Neuronal stem cell (in vitro differentiated cells): ENCODE measurements at regions not wholly inside any gene's neighbourhood (a gene's known extent, or its start where the extent isn't known, plus 50 kb on each side); places are given as distances from the start of the nearest gene placed in this dataset.
A peak's percentile ranks its signal among the peaks of the same experiment; 100 is the strongest.
"Not testable (repeated sequence)": the region's sequence is repeated elsewhere in the genome, so short reads cannot be mapped to it uniquely, and the experiment has no call there.

ENCODE experiments used
- DNase-seq: peaks from one replicate; pipeline ENCODE4 v3.0.0-alpha.2; 2013; ENCODE audit warnings: low spot score
- H2AFZ ChIP-seq: one replicate; pipeline ENCODE4 v1.6.1; 2013; ENCODE audit warnings: mild to moderate bottlenecking, low read length, inconsistent platforms
- H2AK5ac ChIP-seq: 2 replicates; pipeline ENCODE4 v1.6.1; 2013; ENCODE audit warnings: low read depth, mild to moderate bottlenecking, inconsistent platforms, low read length, moderate library complexity, mixed read lengths
- H2BK120ac ChIP-seq: 2 replicates; pipeline ENCODE4 v1.6.1; 2013; ENCODE audit warnings: low read depth, mild to moderate bottlenecking, inconsistent platforms, low read length, moderate library complexity, mixed read lengths
- H2BK12ac ChIP-seq: one replicate; pipeline ENCODE4 v1.6.1; 2013; ENCODE audit warnings: low read length, inconsistent platforms
- H2BK15ac ChIP-seq: 2 replicates; pipeline ENCODE4 v1.6.1; 2013; ENCODE audit warnings: mild to moderate bottlenecking, low read length, inconsistent platforms, mixed read lengths
- H2BK5ac ChIP-seq: one replicate; pipeline ENCODE4 v1.6.1; 2013; ENCODE audit warnings: inconsistent platforms, mild to moderate bottlenecking, low read length, moderate library complexity
- H3K14ac ChIP-seq: one replicate; pipeline ENCODE4 v1.6.1; 2013; ENCODE audit warnings: low read length, inconsistent platforms
- H3K18ac ChIP-seq: 2 replicates; pipeline ENCODE4 v1.6.1; 2013; ENCODE audit warnings: low read length, inconsistent platforms
- H3K23ac ChIP-seq: 2 replicates; pipeline ENCODE4 v1.6.1; 2013; ENCODE audit warnings: low read depth, mild to moderate bottlenecking, mixed read lengths, low read length, inconsistent platforms; ENCODE audit not compliant: poor library complexity
- H3K27ac ChIP-seq: replicated peaks from 3 replicates; pipeline ENCODE4 v1.5.1; 2013; ENCODE audit warnings: low read length, inconsistent platforms
- H3K27me3 ChIP-seq, 3 experiments: 2 replicates each; pipeline ENCODE4 v1.6.1; 2013; ENCODE audit warnings: low read length in 3 of 3, mild to moderate bottlenecking in 2 of 3, inconsistent platforms in 1 of 3, low read depth in 1 of 3, mixed read lengths in 1 of 3, moderate library complexity in 1 of 3; ENCODE audit not compliant: control insufficient read depth in 3 of 3, insufficient read depth in 3 of 3
- H3K36me3 ChIP-seq, 2 donors: replicated peaks in 1 of 2; 2 replicates each; pipeline ENCODE4 v1.6.1; 2013; ENCODE audit warnings: low read length in 2 of 2; ENCODE audit not compliant: control insufficient read depth in 2 of 2, insufficient read depth in 2 of 2
- H3K4ac ChIP-seq: 2 replicates; pipeline ENCODE4 v1.6.1; 2013; ENCODE audit warnings: inconsistent platforms, mild to moderate bottlenecking, low read length, moderate library complexity
- H3K4me1 ChIP-seq, 2 donors: 1 replicate in 1 of 2; 2 replicates in 1 of 2; pipeline ENCODE4 v1.6.1; 2013; ENCODE audit warnings: low read length in 2 of 2, low read depth in 1 of 2; ENCODE audit not compliant: control insufficient read depth in 2 of 2, insufficient read depth in 1 of 2
- H3K4me2 ChIP-seq: one replicate; pipeline ENCODE4 v1.6.1; 2013; ENCODE audit warnings: mild to moderate bottlenecking, low read length, inconsistent platforms; ENCODE audit not compliant: insufficient read depth, poor library complexity, severe bottlenecking
- H3K4me3 ChIP-seq, 2 donors: 2 replicates each; pipeline ENCODE4 v1.5.1; 2013; ENCODE audit warnings: low read length in 2 of 2, mild to moderate bottlenecking in 2 of 2, inconsistent platforms in 1 of 2, moderate library complexity in 1 of 2
- H3K79me1 ChIP-seq: one replicate; pipeline ENCODE4 v1.6.1; 2013; ENCODE audit warnings: low read depth, mild to moderate bottlenecking, inconsistent platforms, low read length, moderate library complexity
- H3K9ac ChIP-seq: one replicate; pipeline ENCODE4 v1.6.1; 2013; ENCODE audit warnings: mild to moderate bottlenecking, low read depth, low read length, inconsistent platforms; ENCODE audit not compliant: poor library complexity
- H3K9me3 ChIP-seq, 2 donors: replicated peaks in 1 of 2; 2 replicates each; pipeline versions ENCODE3 to v1.6.1; 2013; ENCODE audit warnings: low read length in 2 of 2, mild to moderate bottlenecking in 2 of 2, inconsistent platforms in 1 of 2, low read depth in 1 of 2, mixed read lengths in 1 of 2, moderate library complexity in 1 of 2; ENCODE audit not compliant: control insufficient read depth in 2 of 2, insufficient read depth in 1 of 2
- H4K8ac ChIP-seq: one replicate; pipeline ENCODE4 v1.6.1; 2013; ENCODE audit warnings: low read depth, mild to moderate bottlenecking, inconsistent platforms, low read length, moderate library complexity
- H4K91ac ChIP-seq: one replicate; pipeline ENCODE4 v1.6.1; 2013; ENCODE audit warnings: low read length, low read depth, mild to moderate bottlenecking, inconsistent platforms; ENCODE audit not compliant: poor library complexity
- WGBS, 2 donors: extraction: QIAGEN DNeasy Blood & Tissue Kit; methylation state at CpG; one replicate each; pipeline ENCODE4 v1.1.7; 2013; ENCODE audit warnings: missing lambda C conversion rate in 2 of 2, mixed read lengths in 1 of 2; ENCODE audit not compliant: insufficient read length in 2 of 2, insufficient replicate concordance in 1 of 2; ENCODE audit errors: extremely low coverage in 2 of 2; 5-methylcytosine and 5-hydroxymethylcytosine counted together

DNA sequence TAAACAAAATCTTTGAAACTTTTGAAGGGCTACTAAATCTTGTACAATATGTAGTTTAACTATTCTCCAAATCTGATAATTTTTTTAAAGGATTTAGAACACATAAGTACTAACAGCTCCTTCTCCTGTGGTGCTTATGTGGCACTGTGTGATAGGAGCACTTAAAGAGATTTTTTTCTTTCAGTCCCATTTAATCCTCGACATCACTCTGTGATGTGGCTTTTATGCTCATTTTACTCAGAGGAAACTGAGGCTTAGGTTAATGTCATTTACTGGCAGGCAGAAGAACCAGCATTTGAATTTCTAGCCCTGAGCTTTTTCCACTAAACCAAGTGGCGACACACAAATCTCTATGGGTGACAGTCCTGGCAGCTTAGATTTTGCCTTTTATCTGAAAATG is 92.4 kb downstream of the SAMD9 start:
- Histone ChIP-seq H3K4me1 (no peaks in the 10 kb centered on the region), H3K18ac (no peak overlapping the region), H2BK15ac (no peak overlapping the region), H3K4ac (no peak overlapping the region), H3K36me3 (no peaks in the 10 kb centered on the region), H3K4me2 (no peak overlapping the region), H3K79me1 (no peaks in the 10 kb centered on the region), H3K27me3 (no peaks in the 10 kb centered on the region), H3K4me3 (no peak overlapping the region), H3K9me3 (peaks cover 0 to 3% of the 10 kb centered on the region in 2 donors), H3K9ac (no peak overlapping the region), H2BK5ac (no peak overlapping the region), H3K14ac (no peak overlapping the region), H2AK5ac (no peak overlapping the region), H2AFZ (no peak overlapping the region), H4K91ac (no peak overlapping the region), H3K23ac (no peak overlapping the region), H4K8ac (no peak overlapping the region), H2BK12ac (no peak overlapping the region), H3K27ac (no peak overlapping the region), H2BK120ac (no peak overlapping the region)
- WGBS, 2 donors, result no CpG with 5 or more reads among the region's 2 CpGs
- no peak for DNase-seq

DNA sequence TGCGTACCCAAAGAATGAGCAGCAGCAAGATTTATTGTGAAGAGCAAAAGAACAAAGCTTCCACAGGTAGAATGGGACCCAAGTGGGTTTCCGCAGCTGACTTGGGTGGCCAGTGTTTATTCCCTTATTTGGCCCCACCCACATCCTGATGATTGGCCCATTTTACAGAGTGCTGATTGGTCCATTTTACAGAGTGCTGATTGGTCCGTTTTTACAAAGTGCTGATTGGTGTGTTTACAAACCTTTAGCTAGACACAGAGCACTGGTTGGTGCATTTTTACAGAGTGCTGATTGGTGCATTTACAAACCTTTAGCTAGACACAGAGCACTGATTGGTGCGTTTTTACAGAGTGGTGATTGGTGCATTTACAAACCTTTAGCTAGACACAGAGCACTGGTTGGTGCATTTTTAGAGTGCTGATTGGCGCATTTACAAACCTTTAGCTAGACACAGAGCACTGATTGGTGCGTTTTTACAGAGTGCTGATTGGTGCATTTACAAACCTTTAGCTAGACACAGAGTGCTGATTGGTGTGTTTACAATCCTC is 94.8 kb downstream of the SAMD9 start:
- H3K4me2 ChIP-seq, H3K79me1 ChIP-seq, H3K9ac ChIP-seq, H2BK12ac ChIP-seq, H3K23ac ChIP-seq, H3K36me3 ChIP-seq, H3K9me3 ChIP-seq, H4K91ac ChIP-seq, H3K4ac ChIP-seq, H2BK120ac ChIP-seq, H3K27me3 ChIP-seq, DNase-seq, H3K4me3 ChIP-seq, H3K18ac ChIP-seq, H2BK5ac ChIP-seq, H3K14ac ChIP-seq, H4K8ac ChIP-seq, H2BK15ac ChIP-seq, H2AK5ac ChIP-seq, H3K4me1 ChIP-seq, H3K27ac ChIP-seq: not testable (repeated sequence)
- WGBS, 2 donors, result no CpG with 5 or more reads among the region's 6 CpGs
- peak overlapping the region; percentile 33 for H2AFZ ChIP-seq

DNA sequence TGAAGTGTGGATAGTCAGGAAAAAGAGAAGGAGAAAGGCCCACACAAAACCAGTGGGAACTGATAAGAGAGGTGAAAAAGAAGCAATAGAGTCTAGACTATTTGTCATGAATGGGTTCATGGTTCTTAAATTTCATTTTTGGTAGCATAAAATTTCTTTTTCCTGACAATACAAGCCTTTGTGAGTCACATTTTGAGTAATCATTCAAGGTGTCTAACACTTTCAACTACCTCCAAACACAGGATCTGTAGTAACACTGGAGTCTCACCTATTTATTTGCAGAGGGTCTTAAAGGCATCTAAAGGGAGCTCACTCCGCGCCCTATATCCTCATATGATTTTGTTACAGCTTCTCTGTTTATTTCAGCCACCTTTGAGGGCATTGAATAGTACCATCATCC is 96.0 kb downstream of the SAMD9 start:
- H3K4me1 ChIP-seq, result peaks cover 0 to 2% of the 10 kb centered on the region in 2 donors
- no peak overlapping the region for H2BK120ac ChIP-seq
- no peak overlapping the region for H2BK15ac ChIP-seq
- H3K14ac ChIP-seq, result no peak overlapping the region
- H3K9ac ChIP-seq, result no peak overlapping the region
- H3K9me3 ChIP-seq, result no peaks in the 10 kb centered on the region
- H3K36me3 ChIP-seq, result no peaks in the 10 kb centered on the region
- no peak overlapping the region for H3K4me2 ChIP-seq
- no peaks in the 10 kb centered on the region for H3K27me3 ChIP-seq
- no peak overlapping the region for H2AFZ ChIP-seq
- H3K27ac ChIP-seq, result no peak overlapping the region
- no peak overlapping the region for H2BK12ac ChIP-seq
- H2AK5ac ChIP-seq, result no peak overlapping the region
- H2BK5ac ChIP-seq, result no peak overlapping the region
- DNase-seq, result no peak
- H4K91ac ChIP-seq, result no peak overlapping the region
- no peak overlapping the region for H3K18ac ChIP-seq
- H3K4me3 ChIP-seq, result no peak overlapping the region
- no peak overlapping the region for H4K8ac ChIP-seq
- no peaks in the 10 kb centered on the region for H3K79me1 ChIP-seq
- no CpG with 5 or more reads among the region's 2 CpGs for WGBS, 2 donors
- H3K4ac ChIP-seq, result no peak overlapping the region
- no peak overlapping the region for H3K23ac ChIP-seq

DNA sequence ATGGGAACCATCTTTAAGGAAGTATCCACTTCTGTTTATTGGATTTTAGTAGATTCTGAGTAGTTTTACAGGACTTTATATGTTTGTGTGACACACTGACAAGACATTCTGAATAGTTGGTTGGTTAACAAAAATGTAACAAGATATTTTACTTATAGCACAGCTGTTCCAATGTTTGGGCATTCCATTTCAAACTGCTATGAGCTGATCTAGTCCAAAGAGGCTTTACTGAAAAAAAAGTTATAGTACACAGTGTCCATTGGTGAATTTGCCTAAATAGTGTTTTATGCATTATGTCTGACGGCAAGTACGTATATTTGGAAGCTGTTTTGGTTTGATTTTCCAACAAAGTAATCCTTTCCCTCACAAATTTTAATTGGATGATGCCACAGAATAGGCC is 99.1 kb downstream of the SAMD9 start:
- Histone ChIP-seq H3K4ac (no peak overlapping the region), H3K23ac (no peak overlapping the region), H3K9me3 (no peaks in the 10 kb centered on the region), H2AFZ (no peak overlapping the region), H3K79me1 (no peaks in the 10 kb centered on the region), H2BK15ac (no peak overlapping the region), H2BK12ac (no peak overlapping the region), H3K27ac (no peak overlapping the region), H2BK120ac (no peak overlapping the region), H3K36me3 (no peaks in the 10 kb centered on the region), H3K4me1 (peaks cover 3 to 24% of the 10 kb centered on the region in 2 donors), H4K91ac (no peak overlapping the region), H3K18ac (no peak overlapping the region), H3K4me3 (no peak overlapping the region), H3K14ac (no peak overlapping the region), H2BK5ac (no peak overlapping the region), H4K8ac (no peak overlapping the region), H3K4me2 (no peak overlapping the region), H3K9ac (no peak overlapping the region), H3K27me3 (no peaks in the 10 kb centered on the region), H2AK5ac (no peak overlapping the region)
- no CpG with 5 or more reads among the region's 2 CpGs for WGBS, 2 donors
- DNase-seq, result no peak
